Smooth muscle cell (in vitro differentiated cells): ENCODE measurements at regions not wholly inside any gene's neighbourhood (a gene's known extent, or its start where the extent isn't known, plus 50 kb on each side); places are given as distances from the start of the nearest gene placed in this dataset.
A peak's percentile ranks its signal among the peaks of the same experiment; 100 is the strongest.
"Not testable (repeated sequence)": the region's sequence is repeated elsewhere in the genome, so short reads cannot be mapped to it uniquely, and the experiment has no call there.

Experiments used
- DNase-seq: peaks from one replicate; lab custom pipeline; 2025; ENCODE audit not compliant: unreplicated experiment; lab: John Stamatoyannopoulos, UW
- H2AFZ ChIP-seq: fragments of 200-600 bp; sonication (generic); 2 replicates; pipeline ENCODE4 v1.6.0; 2016; ENCODE audit warnings: antibody characterized with exemption, low read depth, mild to moderate bottlenecking
- H3F3A ChIP-seq: fragments of 200-600 bp; sonication (generic); 2 replicates; pipeline ENCODE4 v1.6.0; 2017; ENCODE audit warnings: antibody characterized with exemption, low read depth
- H3K27ac ChIP-seq: fragments of 200-600 bp; sonication (generic); 2 replicates; pipeline ENCODE4 v1.5.1; 2016; ENCODE audit warnings: low read depth, mild to moderate bottlenecking
- H3K27me3 ChIP-seq: fragments of 200-600 bp; sonication (generic); 2 replicates; pipeline ENCODE4 v1.6.1; 2016; ENCODE audit warnings: low read depth, mild to moderate bottlenecking
- H3K36me3 ChIP-seq: fragments of 200-600 bp; sonication (generic); 2 replicates; pipeline ENCODE4 v1.5.1; 2016; ENCODE audit warnings: low read depth
- H3K4me1 ChIP-seq: fragments of 200-600 bp; sonication (generic); 2 replicates; pipeline ENCODE4 v1.5.1; 2016; ENCODE audit warnings: low read depth
- H3K4me2 ChIP-seq: fragments of 200-600 bp; sonication (generic); 2 replicates; pipeline ENCODE4 v1.6.0; 2016; ENCODE audit warnings: mild to moderate bottlenecking
- H3K4me3 ChIP-seq: fragments of 200-600 bp; sonication (generic); 2 replicates; pipeline ENCODE4 v1.5.1; 2016; ENCODE audit warnings: mild to moderate bottlenecking
- H3K79me2 ChIP-seq: fragments of 200-600 bp; sonication (generic); 2 replicates; pipeline ENCODE4 v1.6.0; 2016; ENCODE audit warnings: low read depth, mild to moderate bottlenecking
- H3K9ac ChIP-seq: fragments of 200-600 bp; sonication (generic); 2 replicates; pipeline ENCODE4 v1.6.0; 2016; ENCODE audit warnings: low read depth
- H3K9me3 ChIP-seq: fragments of 200-600 bp; sonication (generic); replicated peaks from 2 replicates; pipeline ENCODE4 v1.5.1; 2016; ENCODE audit warnings: low read depth
- H4K20me1 ChIP-seq: fragments of 200-600 bp; sonication (generic); 2 replicates; pipeline ENCODE4 v1.6.0; 2016; ENCODE audit warnings: low read depth
- CTCF ChIP-seq: fragments of 200-600 bp; sonication (generic); IDR thresholded peaks from 2 replicates; pipeline ENCODE4 v1.5.1; 2017; ENCODE audit warnings: borderline replicate concordance, mild to moderate bottlenecking, antibody characterized with exemption; ENCODE audit not compliant: insufficient read depth, poor library complexity, severe bottlenecking
- WGBS: methylation state at CpG from one replicate; pipeline ENCODE4 v1.1.7; 2016; ENCODE audit warnings: low lambda C conversion rate; 5-methylcytosine and 5-hydroxymethylcytosine counted together

GRCh38 chr5:108687595-108688200 is 60.0 kb upstream of the FER start:
- Histone ChIP-seq H3K9ac (no peak overlapping the region), H3K27ac (no peak overlapping the region), H2AFZ (peak overlapping the region; percentile 58), H3F3A (no peaks in the 10 kb centered on the region), H3K79me2 (no peaks in the 10 kb centered on the region), H4K20me1 (no peaks in the 10 kb centered on the region), H3K9me3 (no peaks in the 10 kb centered on the region), H3K36me3 (no peaks in the 10 kb centered on the region), H3K27me3 (no peaks in the 10 kb centered on the region), H3K4me1 (no peaks in the 10 kb centered on the region), H3K4me2 (no peak overlapping the region), H3K4me3 (no peak overlapping the region)
- no peak for TF ChIP-seq CTCF
- WGBS, result 81% methylated on average over 2 of the region's 2 CpGs
- DNase-seq, result no peak

- Histone ChIP-seq H3K36me3 (no peaks in the 10 kb centered on the region), H3F3A (no peaks in the 10 kb centered on the region), H3K9me3 (no peaks in the 10 kb centered on the region), H3K9ac (no peak overlapping the region), H3K4me3 (no peak overlapping the region), H4K20me1 (no peaks in the 10 kb centered on the region), H3K79me2 (no peaks in the 10 kb centered on the region), H3K4me1 (no peaks in the 10 kb centered on the region), H2AFZ (no peak overlapping the region), H3K27ac (no peak overlapping the region), H3K27me3 (no peaks in the 10 kb centered on the region), H3K4me2 (no peak overlapping the region)
- 44% methylated on average over 1 of the region's 1 CpG for WGBS
- no peak for TF ChIP-seq CTCF
- DNase-seq, result no peak
These were observed 61.0 kb upstream of the FER start for GRCh38 chr5:108686676-108687075.

- DNase-seq, H3K4me1 ChIP-seq, H3K27ac ChIP-seq, H3F3A ChIP-seq, H3K79me2 ChIP-seq, H2AFZ ChIP-seq, H3K27me3 ChIP-seq, H3K9me3 ChIP-seq, H4K20me1 ChIP-seq, H3K36me3 ChIP-seq, H3K9ac ChIP-seq: not testable (repeated sequence)
- WGBS, result 60% methylated on average over 19 of the region's 19 CpGs
- H3K4me2 ChIP-seq, result peak overlapping the region; percentile 67
- peak overlapping the region; percentile 24 for H3K4me3 ChIP-seq
These were observed 62.1 kb upstream of the FER start for GRCh38 chr5:108685448-108686216.

- Histone ChIP-seq H3K9me3 (no peaks in the 10 kb centered on the region), H3K4me3 (no peak overlapping the region), H4K20me1 (no peaks in the 10 kb centered on the region), H2AFZ (peak overlapping the region; percentile 71), H3K27me3 (no peaks in the 10 kb centered on the region), H3K36me3 (no peaks in the 10 kb centered on the region), H3K79me2 (no peaks in the 10 kb centered on the region), H3K4me2 (peak overlapping the region; percentile 56), H3K27ac (no peak overlapping the region), H3K9ac (no peak overlapping the region), H3K4me1 (no peaks in the 10 kb centered on the region), H3F3A (no peaks in the 10 kb centered on the region)
- DNase-seq, result no peak
- WGBS, result 46% methylated on average over 5 of the region's 5 CpGs
- TF ChIP-seq CTCF, result peak; percentile 76
These were observed 66.4 kb upstream of the FER start for GRCh38 chr5:108681079-108681921.
